ENCODE measurements at regions not wholly inside any gene's neighbourhood (a gene's known extent, or its start where the extent isn't known, plus 50 kb on each side); places are given as distances from the start of the nearest gene placed in this dataset.
"Not testable (repeated sequence)": the region's sequence is repeated elsewhere in the genome, so short reads cannot be mapped to it uniquely, and the experiment has no call there.

DNA sequence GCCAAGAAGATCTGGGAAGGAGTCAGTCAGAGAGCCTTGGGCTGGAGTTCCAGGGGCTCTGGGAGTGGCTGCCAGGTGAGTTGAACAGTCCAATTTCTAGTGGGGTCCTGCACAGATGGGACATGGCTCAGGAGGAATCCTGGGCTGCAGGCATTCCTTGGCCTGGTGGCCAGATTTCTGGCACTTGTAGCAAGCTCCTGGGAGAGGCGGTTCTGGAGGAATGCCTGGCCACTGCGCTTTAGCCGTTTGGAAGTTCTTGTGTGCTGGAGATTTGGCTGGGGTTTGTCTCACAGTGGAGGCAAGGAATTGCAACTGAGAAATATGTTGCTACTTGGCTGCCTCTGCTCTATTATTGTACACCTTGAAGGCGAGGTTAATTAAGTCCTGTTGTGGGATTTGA lies 133.9 kb upstream of the CCZ1B start:
- TF ChIP-seq, protein P1, sequence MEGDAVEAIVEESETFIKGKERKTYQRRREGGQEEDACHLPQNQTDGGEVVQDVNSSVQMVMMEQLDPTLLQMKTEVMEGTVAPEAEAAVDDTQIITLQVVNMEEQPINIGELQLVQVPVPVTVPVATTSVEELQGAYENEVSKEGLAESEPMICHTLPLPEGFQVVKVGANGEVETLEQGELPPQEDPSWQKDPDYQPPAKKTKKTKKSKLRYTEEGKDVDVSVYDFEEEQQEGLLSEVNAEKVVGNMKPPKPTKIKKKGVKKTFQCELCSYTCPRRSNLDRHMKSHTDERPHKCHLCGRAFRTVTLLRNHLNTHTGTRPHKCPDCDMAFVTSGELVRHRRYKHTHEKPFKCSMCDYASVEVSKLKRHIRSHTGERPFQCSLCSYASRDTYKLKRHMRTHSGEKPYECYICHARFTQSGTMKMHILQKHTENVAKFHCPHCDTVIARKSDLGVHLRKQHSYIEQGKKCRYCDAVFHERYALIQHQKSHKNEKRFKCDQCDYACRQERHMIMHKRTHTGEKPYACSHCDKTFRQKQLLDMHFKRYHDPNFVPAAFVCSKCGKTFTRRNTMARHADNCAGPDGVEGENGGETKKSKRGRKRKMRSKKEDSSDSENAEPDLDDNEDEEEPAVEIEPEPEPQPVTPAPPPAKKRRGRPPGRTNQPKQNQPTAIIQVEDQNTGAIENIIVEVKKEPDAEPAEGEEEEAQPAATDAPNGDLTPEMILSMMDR (IDR thresholded peaks at IDR 0.05) = not testable (repeated sequence)
- not testable (repeated sequence) for TF ChIP-seq POLR2A (IDR thresholded peaks at IDR 0.05)

Data from thyroid gland (tissue), 4 donors.